ENCODE measurements at regions not wholly inside any gene's neighbourhood (a gene's known extent, or its start where the extent isn't known, plus 50 kb on each side); places are given as distances from the start of the nearest gene placed in this dataset.

DNA sequence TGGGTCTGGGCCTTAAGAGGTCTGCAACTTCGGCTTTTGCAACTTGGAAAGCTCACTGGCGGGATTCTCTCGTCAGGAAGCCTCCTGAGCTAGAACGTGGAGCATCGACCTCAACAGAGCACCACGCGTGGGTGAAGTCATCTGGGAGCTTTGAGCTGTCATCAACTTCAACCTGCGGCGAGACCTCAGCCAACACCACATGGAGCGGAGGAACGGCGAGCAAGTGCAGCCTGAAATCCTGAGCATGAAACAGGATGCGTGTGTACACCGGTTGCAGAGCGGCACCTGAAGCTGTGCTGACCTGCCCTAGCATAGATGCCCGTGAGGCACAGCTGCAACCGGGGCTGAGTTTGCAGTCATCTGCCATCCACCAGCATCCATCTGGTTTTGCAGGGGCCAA is 295.7 kb upstream of the SHH start:
- no peak for DNase-seq (ENCODE audit: low read depth in 1 of 2, low spot score in 1 of 2)
- Histone ChIP-seq H3K27me3 (ENCODE audit: insufficient read depth, poor library complexity, severe bottlenecking) (no peaks in the 10 kb centered on the region), H3K27ac (replicated peaks) (no peak overlapping the region), H3K4me3 (replicated peaks; ENCODE audit: insufficient read depth, low read length) (no peak overlapping the region)
- no peak for TF ChIP-seq GABPA (IDR thresholded peaks at IDR 0.05; ENCODE audit: low read depth)
- TF ChIP-seq, protein P1, sequence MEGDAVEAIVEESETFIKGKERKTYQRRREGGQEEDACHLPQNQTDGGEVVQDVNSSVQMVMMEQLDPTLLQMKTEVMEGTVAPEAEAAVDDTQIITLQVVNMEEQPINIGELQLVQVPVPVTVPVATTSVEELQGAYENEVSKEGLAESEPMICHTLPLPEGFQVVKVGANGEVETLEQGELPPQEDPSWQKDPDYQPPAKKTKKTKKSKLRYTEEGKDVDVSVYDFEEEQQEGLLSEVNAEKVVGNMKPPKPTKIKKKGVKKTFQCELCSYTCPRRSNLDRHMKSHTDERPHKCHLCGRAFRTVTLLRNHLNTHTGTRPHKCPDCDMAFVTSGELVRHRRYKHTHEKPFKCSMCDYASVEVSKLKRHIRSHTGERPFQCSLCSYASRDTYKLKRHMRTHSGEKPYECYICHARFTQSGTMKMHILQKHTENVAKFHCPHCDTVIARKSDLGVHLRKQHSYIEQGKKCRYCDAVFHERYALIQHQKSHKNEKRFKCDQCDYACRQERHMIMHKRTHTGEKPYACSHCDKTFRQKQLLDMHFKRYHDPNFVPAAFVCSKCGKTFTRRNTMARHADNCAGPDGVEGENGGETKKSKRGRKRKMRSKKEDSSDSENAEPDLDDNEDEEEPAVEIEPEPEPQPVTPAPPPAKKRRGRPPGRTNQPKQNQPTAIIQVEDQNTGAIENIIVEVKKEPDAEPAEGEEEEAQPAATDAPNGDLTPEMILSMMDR (IDR thresholded peaks at IDR 0.05; ENCODE audit: insufficient read depth, low read length): no peak
- TF ChIP-seq SPI1 (IDR thresholded peaks at IDR 0.05; ENCODE audit: borderline replicate concordance, low read depth): no peak
- no peak for TF ChIP-seq POLR2AphosphoS5 (IDR thresholded peaks at IDR 0.05; ENCODE audit: low read depth)
- TF ChIP-seq, protein P2, sequence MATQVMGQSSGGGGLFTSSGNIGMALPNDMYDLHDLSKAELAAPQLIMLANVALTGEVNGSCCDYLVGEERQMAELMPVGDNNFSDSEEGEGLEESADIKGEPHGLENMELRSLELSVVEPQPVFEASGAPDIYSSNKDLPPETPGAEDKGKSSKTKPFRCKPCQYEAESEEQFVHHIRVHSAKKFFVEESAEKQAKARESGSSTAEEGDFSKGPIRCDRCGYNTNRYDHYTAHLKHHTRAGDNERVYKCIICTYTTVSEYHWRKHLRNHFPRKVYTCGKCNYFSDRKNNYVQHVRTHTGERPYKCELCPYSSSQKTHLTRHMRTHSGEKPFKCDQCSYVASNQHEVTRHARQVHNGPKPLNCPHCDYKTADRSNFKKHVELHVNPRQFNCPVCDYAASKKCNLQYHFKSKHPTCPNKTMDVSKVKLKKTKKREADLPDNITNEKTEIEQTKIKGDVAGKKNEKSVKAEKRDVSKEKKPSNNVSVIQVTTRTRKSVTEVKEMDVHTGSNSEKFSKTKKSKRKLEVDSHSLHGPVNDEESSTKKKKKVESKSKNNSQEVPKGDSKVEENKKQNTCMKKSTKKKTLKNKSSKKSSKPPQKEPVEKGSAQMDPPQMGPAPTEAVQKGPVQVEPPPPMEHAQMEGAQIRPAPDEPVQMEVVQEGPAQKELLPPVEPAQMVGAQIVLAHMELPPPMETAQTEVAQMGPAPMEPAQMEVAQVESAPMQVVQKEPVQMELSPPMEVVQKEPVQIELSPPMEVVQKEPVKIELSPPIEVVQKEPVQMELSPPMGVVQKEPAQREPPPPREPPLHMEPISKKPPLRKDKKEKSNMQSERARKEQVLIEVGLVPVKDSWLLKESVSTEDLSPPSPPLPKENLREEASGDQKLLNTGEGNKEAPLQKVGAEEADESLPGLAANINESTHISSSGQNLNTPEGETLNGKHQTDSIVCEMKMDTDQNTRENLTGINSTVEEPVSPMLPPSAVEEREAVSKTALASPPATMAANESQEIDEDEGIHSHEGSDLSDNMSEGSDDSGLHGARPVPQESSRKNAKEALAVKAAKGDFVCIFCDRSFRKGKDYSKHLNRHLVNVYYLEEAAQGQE (IDR thresholded peaks at IDR 0.05; ENCODE audit: insufficient replicate concordance, low read depth): no peak

DNA sequence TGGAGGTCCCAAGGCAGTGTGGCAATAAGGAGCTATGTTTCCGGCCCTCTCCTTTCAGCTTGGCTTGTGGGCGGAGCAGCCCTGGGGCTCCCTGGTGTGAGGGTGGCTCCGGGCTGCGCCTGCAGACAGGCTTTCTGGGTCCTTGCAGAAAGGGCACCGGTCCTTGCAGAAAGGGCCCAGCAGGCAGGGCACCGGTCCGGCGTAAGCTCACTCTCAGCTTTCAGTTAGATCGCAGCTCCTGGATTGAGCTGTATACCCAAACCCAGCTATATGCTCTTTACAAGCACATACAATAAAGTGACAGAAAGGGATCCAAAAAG is 293.8 kb upstream of the SHH start:
- no peak overlapping the region for H3K4me3 ChIP-seq (replicated peaks; ENCODE audit: insufficient read depth, low read length)
- DNase-seq (ENCODE audit: low read depth in 1 of 2, low spot score in 1 of 2): no peak
- H3K27ac ChIP-seq (replicated peaks): no peak overlapping the region
- TF ChIP-seq POLR2AphosphoS5 (IDR thresholded peaks at IDR 0.05; ENCODE audit: low read depth) (no peak), GABPA (IDR thresholded peaks at IDR 0.05; ENCODE audit: low read depth) (no peak), SPI1 (IDR thresholded peaks at IDR 0.05; ENCODE audit: borderline replicate concordance, low read depth) (no peak)
- TF ChIP-seq, protein P1 (IDR thresholded peaks at IDR 0.05; ENCODE audit: insufficient read depth, low read length): no peak
- TF ChIP-seq, protein P2 (IDR thresholded peaks at IDR 0.05; ENCODE audit: insufficient replicate concordance, low read depth): no peak
- no peaks in the 10 kb centered on the region for H3K27me3 ChIP-seq (ENCODE audit: insufficient read depth, poor library complexity, severe bottlenecking)

DNA sequence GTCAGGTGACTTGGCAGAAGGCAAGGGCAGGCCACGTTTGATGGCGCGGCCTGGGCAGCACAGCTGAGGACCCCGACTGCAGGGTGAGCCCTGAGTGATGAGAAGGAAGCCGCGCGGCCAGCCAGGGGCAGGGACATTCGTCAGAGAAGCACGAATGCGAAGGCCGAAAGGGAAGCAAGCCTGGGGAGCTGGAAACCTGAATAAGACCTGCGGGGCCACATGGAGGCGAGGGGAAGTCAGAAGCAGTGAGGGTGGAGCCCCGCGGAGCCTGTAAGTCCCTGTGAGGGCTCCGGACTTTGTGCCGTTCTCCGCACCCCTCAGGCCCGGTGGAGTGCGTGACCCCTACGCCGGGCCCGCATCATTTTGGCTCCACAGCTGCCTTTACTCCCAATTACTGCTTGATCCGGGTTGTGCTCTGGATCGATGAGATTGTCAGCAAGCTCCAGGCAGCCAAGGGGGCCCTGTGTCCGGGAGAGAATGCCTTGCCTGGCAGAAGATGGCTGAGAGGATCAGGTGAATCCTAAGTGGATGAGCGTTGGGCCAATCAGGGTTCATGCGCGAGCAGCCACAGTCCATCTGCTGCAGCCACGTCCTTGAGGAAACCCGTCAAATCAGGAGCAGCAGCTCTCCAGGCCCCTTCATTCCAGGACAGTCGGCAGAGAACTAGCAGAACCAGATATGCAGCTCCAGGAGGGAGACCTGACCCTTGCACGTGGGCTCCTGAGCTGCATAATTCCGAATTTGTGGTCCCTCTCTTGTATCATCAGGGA is 293.3 kb upstream of the SHH start:
- TF ChIP-seq GABPA (IDR thresholded peaks at IDR 0.05; ENCODE audit: low read depth): no peak
- TF ChIP-seq, protein P2 (IDR thresholded peaks at IDR 0.05; ENCODE audit: insufficient replicate concordance, low read depth): no peak
- TF ChIP-seq SPI1 (IDR thresholded peaks at IDR 0.05; ENCODE audit: borderline replicate concordance, low read depth): no peak
- no peak for TF ChIP-seq POLR2AphosphoS5 (IDR thresholded peaks at IDR 0.05; ENCODE audit: low read depth)
- TF ChIP-seq, protein P1 (IDR thresholded peaks at IDR 0.05; ENCODE audit: insufficient read depth, low read length): no peak
- Histone ChIP-seq H3K27me3 (ENCODE audit: insufficient read depth, poor library complexity, severe bottlenecking) (no peaks in the 10 kb centered on the region), H3K27ac (replicated peaks) (no peak overlapping the region), H3K4me3 (replicated peaks; ENCODE audit: insufficient read depth, low read length) (no peak overlapping the region)
- no peak for DNase-seq (ENCODE audit: low read depth in 1 of 2, low spot score in 1 of 2)
